T-helper 1 cell treated with Interleukin-12 subunit alpha and Interleukin-12 subunit beta and Interleukin-4 antibody, amounts not matched to agents 30 μg/mL and 1 μg/mL, for 36 hours (primary cell): ENCODE measurements at regions not wholly inside any gene's neighbourhood (a gene's known extent, or its start where the extent isn't known, plus 50 kb on each side); places are given as distances from the start of the nearest gene placed in this dataset.
"Not testable (repeated sequence)": the region's sequence is repeated elsewhere in the genome, so short reads cannot be mapped to it uniquely, and the experiment has no call there.

ENCODE experiments used
- H3K27ac Mint-ChIP-seq: one replicate; pipeline ENCODE4 v1.8.0; 2021; ENCODE audit warnings: mild to moderate bottlenecking, mixed read lengths
- H3K27me3 Mint-ChIP-seq: one replicate; pipeline ENCODE4 v1.8.0; 2021; ENCODE audit warnings: low read depth, mixed read lengths
- H3K36me3 Mint-ChIP-seq: one replicate; pipeline ENCODE4 v1.8.0; 2021; ENCODE audit warnings: low read depth, mixed read lengths
- H3K4me1 Mint-ChIP-seq: one replicate; pipeline ENCODE4 v1.8.0; 2021; ENCODE audit warnings: low read depth, mixed read lengths
- H3K4me3 Mint-ChIP-seq: one replicate; pipeline ENCODE4 v1.8.0; 2021; ENCODE audit warnings: mild to moderate bottlenecking, moderate library complexity, mixed read lengths
- H3K9me3 Mint-ChIP-seq: one replicate; pipeline ENCODE4 v1.8.0; 2021; ENCODE audit warnings: mixed read lengths

- no peak overlapping the region for H3K4me3 Mint-ChIP-seq
Observed at GRCh38 chr21:18715606-18716005, 312.0 kb upstream of the TMPRSS15 start.

GRCh38 chr21:18716578-18717138, 313.1 kb upstream of the TMPRSS15 start:
- H3K9me3 Mint-ChIP-seq: peaks cover 21% of the 10 kb centered on the region
- H3K36me3 Mint-ChIP-seq: no peaks in the 10 kb centered on the region
- no peak overlapping the region for H3K4me3 Mint-ChIP-seq
- no peak overlapping the region for H3K27ac Mint-ChIP-seq
- no peaks in the 10 kb centered on the region for H3K4me1 Mint-ChIP-seq
- no peaks in the 10 kb centered on the region for H3K27me3 Mint-ChIP-seq

More at GRCh38 chr21:18715606-18716005, 312.0 kb upstream of the TMPRSS15 start:
- Mint-ChIP-seq H3K4me1 (no peaks in the 10 kb centered on the region), H3K36me3 (no peaks in the 10 kb centered on the region), H3K9me3 (peaks cover 27% of the 10 kb centered on the region), H3K27me3 (no peaks in the 10 kb centered on the region), H3K27ac (no peak overlapping the region)

- Mint-ChIP-seq H3K36me3 (no peaks in the 10 kb centered on the region), H3K4me3 (no peak overlapping the region), H3K4me1 (no peaks in the 10 kb centered on the region), H3K27ac (no peak overlapping the region), H3K27me3 (no peaks in the 10 kb centered on the region), H3K9me3 (peaks cover 25% of the 10 kb centered on the region)
Observed at GRCh38 chr21:18722193-18722592, 318.6 kb upstream of the TMPRSS15 start.

- H3K36me3 Mint-ChIP-seq: no peaks in the 10 kb centered on the region
- no peak overlapping the region for H3K4me3 Mint-ChIP-seq
- H3K27ac Mint-ChIP-seq: no peak overlapping the region
- no peaks in the 10 kb centered on the region for H3K4me1 Mint-ChIP-seq
- peaks cover 20% of the 10 kb centered on the region for H3K9me3 Mint-ChIP-seq
- H3K27me3 Mint-ChIP-seq: no peaks in the 10 kb centered on the region
Observed at GRCh38 chr21:18723171-18723570, 319.6 kb upstream of the TMPRSS15 start.

- Mint-ChIP-seq H3K4me1 (no peaks in the 10 kb centered on the region), H3K27me3 (no peaks in the 10 kb centered on the region), H3K36me3 (no peaks in the 10 kb centered on the region), H3K27ac (no peak overlapping the region), H3K9me3 (peaks cover 22% of the 10 kb centered on the region), H3K4me3 (no peak overlapping the region)
Observed at GRCh38 chr21:18725653-18726052, 322.1 kb upstream of the TMPRSS15 start.

DNA sequence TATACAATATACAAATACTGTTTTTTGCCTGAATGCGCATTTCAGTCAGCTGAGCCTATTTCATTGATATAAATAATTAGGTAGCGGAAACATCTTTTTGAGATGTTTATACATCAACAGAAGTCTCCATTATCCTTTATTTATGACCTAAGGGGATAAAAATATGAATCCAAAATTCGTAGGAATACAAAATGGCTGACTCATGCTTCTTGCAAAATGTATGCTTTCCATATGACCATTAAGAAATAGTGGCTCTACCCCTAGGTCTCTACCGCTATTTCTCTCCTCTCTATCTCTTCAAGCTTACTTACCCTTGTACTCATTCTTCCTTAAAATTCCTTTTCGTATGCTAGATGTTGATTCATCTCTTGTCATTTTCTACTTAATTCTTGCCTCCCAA, 338.4 kb upstream of the TMPRSS15 start:
- no peaks in the 10 kb centered on the region for H3K36me3 Mint-ChIP-seq
- no peaks in the 10 kb centered on the region for H3K4me1 Mint-ChIP-seq
- H3K27ac Mint-ChIP-seq: no peak overlapping the region
- no peaks in the 10 kb centered on the region for H3K27me3 Mint-ChIP-seq
- peaks cover 26% of the 10 kb centered on the region for H3K9me3 Mint-ChIP-seq
- no peak overlapping the region for H3K4me3 Mint-ChIP-seq

- H3K27me3 Mint-ChIP-seq: no peaks in the 10 kb centered on the region
- H3K27ac Mint-ChIP-seq: no peak overlapping the region
- H3K36me3 Mint-ChIP-seq: no peaks in the 10 kb centered on the region
- no peak overlapping the region for H3K4me3 Mint-ChIP-seq
- H3K9me3 Mint-ChIP-seq: peaks cover 26% of the 10 kb centered on the region
- no peaks in the 10 kb centered on the region for H3K4me1 Mint-ChIP-seq
Observed at GRCh38 chr21:18743531-18743930, 339.9 kb upstream of the TMPRSS15 start.

- no peaks in the 10 kb centered on the region for H3K36me3 Mint-ChIP-seq
- no peaks in the 10 kb centered on the region for H3K27me3 Mint-ChIP-seq
- H3K9me3 Mint-ChIP-seq: peaks cover 27% of the 10 kb centered on the region
- no peak overlapping the region for H3K4me3 Mint-ChIP-seq
- no peak overlapping the region for H3K27ac Mint-ChIP-seq
- no peaks in the 10 kb centered on the region for H3K4me1 Mint-ChIP-seq
Observed at GRCh38 chr21:18744840-18745239, 341.3 kb upstream of the TMPRSS15 start.

- not testable (repeated sequence) for H3K36me3 Mint-ChIP-seq, H3K4me3 Mint-ChIP-seq, H3K4me1 Mint-ChIP-seq, H3K27ac Mint-ChIP-seq, H3K27me3 Mint-ChIP-seq
- H3K9me3 Mint-ChIP-seq: peaks cover 27% of the 10 kb centered on the region
Observed at GRCh38 chr21:18752894-18753293, 349.3 kb upstream of the TMPRSS15 start.

- H3K27me3 Mint-ChIP-seq, H3K36me3 Mint-ChIP-seq, H3K27ac Mint-ChIP-seq, H3K4me1 Mint-ChIP-seq, H3K4me3 Mint-ChIP-seq: not testable (repeated sequence)
- H3K9me3 Mint-ChIP-seq: peaks cover 22% of the 10 kb centered on the region
Observed at GRCh38 chr21:18756272-18756671, 352.7 kb upstream of the TMPRSS15 start.

DNA sequence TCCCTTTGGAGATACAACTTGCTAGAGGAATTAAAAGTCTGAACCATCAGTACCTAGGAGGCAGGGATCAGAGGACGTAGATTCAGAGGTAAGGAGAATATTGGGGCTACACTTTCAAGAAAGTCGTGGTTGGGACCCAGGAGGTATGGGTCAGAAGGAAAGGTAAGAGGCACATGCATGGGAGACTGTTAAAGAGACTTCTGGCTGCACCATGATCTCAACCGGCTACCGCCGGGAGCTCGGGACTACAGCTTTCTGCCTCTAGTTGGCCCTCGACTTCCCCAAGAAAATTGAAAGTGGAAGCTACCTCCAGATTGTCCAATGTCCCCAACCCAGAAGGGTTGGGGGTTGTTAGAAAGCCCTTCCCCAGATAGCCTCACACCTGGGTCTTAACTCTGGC, 355.7 kb upstream of the TMPRSS15 start:
- H3K9me3 Mint-ChIP-seq: peaks cover 15% of the 10 kb centered on the region
- H3K27me3 Mint-ChIP-seq: no peaks in the 10 kb centered on the region
- H3K4me1 Mint-ChIP-seq: no peaks in the 10 kb centered on the region
- H3K27ac Mint-ChIP-seq: no peak overlapping the region
- no peaks in the 10 kb centered on the region for H3K36me3 Mint-ChIP-seq
- H3K4me3 Mint-ChIP-seq: no peak overlapping the region

DNA sequence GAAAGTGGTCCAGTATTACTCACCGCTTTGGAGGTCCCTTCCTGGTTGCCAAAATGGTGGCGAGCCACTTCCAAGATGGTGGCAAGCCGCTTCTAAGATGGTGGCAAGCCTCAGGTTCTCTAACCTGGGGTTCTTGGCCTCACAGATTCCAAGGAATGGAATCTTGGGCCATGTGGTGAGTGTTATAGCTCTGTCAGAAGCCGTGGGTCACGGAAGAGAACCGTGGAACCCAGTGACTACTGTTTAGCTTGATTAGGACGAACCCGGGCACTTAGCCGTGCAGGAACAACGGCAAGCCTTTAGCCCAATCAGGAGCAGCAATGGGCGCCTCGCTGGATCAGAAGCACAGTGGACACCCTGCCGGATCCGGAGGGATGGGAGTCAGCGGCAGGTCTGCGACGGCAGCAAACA, 356.2 kb upstream of the TMPRSS15 start:
- Mint-ChIP-seq H3K27me3 (no peaks in the 10 kb centered on the region), H3K27ac (no peak overlapping the region), H3K4me1 (no peaks in the 10 kb centered on the region), H3K36me3 (no peaks in the 10 kb centered on the region), H3K9me3 (peaks cover 15% of the 10 kb centered on the region), H3K4me3 (no peak overlapping the region)

GRCh38 chr21:18760247-18760646, 356.7 kb upstream of the TMPRSS15 start:
- Mint-ChIP-seq H3K27ac (no peak overlapping the region), H3K27me3 (no peaks in the 10 kb centered on the region), H3K4me1 (no peaks in the 10 kb centered on the region), H3K9me3 (peaks cover 16% of the 10 kb centered on the region), H3K4me3 (no peak overlapping the region), H3K36me3 (no peaks in the 10 kb centered on the region)

DNA sequence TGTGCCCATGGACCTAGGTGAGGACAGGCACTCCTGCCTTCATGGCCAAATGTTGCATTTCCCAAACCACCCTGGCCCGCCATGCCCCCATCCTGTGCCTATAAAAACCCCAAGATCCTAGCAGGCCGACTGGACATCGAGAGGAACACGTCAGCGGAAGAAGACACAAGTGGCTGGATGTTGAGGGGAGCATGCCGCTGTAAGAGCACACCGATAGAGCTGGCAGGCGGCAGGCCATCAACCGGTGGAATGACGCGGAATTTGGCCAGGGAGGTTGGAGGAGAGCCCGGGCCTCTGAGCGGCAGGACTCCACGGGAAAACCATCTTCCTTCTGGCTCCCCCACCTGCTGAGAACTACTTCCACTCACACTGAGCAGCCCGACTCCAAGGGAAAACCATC, 361.1 kb upstream of the TMPRSS15 start:
- Mint-ChIP-seq H3K36me3 (no peaks in the 10 kb centered on the region), H3K27ac (no peak overlapping the region), H3K4me3 (no peak overlapping the region), H3K27me3 (no peaks in the 10 kb centered on the region), H3K4me1 (no peaks in the 10 kb centered on the region), H3K9me3 (peaks cover 8% of the 10 kb centered on the region)

GRCh38 chr21:18769599-18769998, 366.0 kb upstream of the TMPRSS15 start:
- H3K27me3 Mint-ChIP-seq: no peaks in the 10 kb centered on the region
- H3K4me3 Mint-ChIP-seq: no peak overlapping the region
- H3K9me3 Mint-ChIP-seq: peaks cover 9% of the 10 kb centered on the region
- no peaks in the 10 kb centered on the region for H3K36me3 Mint-ChIP-seq
- no peaks in the 10 kb centered on the region for H3K4me1 Mint-ChIP-seq
- H3K27ac Mint-ChIP-seq: no peak overlapping the region

DNA sequence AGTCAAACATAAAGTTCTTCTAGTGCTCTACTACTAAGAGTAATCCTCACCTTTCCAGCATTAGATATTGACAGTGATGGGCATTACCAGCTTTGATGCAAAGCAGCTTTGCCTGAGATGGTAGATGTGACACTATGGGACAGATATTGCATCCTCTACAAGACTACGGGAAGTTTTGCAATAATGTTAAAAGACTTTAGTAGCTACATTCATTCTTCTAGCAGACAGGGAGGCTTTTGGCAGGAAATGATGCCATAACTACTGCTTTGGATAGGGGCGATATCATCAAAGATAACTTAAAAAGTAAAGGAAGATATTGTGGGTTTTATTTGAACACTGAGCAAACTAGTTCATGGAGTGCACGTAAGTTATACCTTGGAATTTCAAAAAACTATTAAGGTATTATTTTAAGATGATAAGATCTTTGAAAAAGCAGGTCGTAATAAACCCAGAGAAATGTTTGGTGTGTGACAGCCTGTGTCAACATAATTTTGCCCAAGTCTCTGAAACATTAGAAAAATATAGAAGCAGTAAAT, 368.3 kb upstream of the TMPRSS15 start:
- Mint-ChIP-seq H3K36me3 (no peaks in the 10 kb centered on the region), H3K27me3 (no peaks in the 10 kb centered on the region), H3K27ac (no peak overlapping the region), H3K4me3 (no peak overlapping the region), H3K4me1 (no peaks in the 10 kb centered on the region), H3K9me3 (peaks cover 4% of the 10 kb centered on the region)
